ENCODE measurements at regions not wholly inside any gene's neighbourhood (a gene's known extent, or its start where the extent isn't known, plus 50 kb on each side); places are given as distances from the start of the nearest gene placed in this dataset.

DNA sequence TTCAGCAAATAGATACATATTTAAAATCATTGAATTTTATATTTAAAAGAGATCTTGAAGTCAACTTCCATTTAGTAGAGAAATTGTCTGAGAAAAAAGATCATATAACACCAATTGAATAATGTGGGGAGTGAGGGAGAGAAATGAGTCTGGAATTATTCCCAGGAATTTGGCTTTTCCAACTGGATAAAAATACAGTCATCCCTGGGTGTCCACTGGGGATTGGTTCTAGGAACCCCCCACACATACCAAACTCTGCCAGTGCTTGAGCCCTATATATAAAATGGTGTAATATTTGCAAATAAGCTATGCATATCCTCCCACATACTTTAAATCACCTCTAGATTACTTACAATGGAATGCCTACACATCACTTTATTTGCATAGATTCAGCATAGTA, 162.8 kb upstream of the SEMA3C start:
- Histone ChIP-seq H3K36me3 (ENCODE audit: control insufficient read depth, insufficient read depth, low read length) (no peaks in the 10 kb centered on the region; the same call in 1 of the 2 replicates), H3K4me3 (replicated peaks; ENCODE audit: low read depth, low read length) (no peak overlapping the region), H3K27me3 (replicated peaks; ENCODE audit: control insufficient read depth, insufficient read depth, low read length) (no peaks in the 10 kb centered on the region)
- DNase-seq (ENCODE audit: extremely low read depth, insufficient read length): no peak
- TF ChIP-seq, protein P1, sequence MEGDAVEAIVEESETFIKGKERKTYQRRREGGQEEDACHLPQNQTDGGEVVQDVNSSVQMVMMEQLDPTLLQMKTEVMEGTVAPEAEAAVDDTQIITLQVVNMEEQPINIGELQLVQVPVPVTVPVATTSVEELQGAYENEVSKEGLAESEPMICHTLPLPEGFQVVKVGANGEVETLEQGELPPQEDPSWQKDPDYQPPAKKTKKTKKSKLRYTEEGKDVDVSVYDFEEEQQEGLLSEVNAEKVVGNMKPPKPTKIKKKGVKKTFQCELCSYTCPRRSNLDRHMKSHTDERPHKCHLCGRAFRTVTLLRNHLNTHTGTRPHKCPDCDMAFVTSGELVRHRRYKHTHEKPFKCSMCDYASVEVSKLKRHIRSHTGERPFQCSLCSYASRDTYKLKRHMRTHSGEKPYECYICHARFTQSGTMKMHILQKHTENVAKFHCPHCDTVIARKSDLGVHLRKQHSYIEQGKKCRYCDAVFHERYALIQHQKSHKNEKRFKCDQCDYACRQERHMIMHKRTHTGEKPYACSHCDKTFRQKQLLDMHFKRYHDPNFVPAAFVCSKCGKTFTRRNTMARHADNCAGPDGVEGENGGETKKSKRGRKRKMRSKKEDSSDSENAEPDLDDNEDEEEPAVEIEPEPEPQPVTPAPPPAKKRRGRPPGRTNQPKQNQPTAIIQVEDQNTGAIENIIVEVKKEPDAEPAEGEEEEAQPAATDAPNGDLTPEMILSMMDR (IDR thresholded peaks at IDR 0.05; ENCODE audit: insufficient read depth, low read length, poor library complexity, severe bottlenecking): no peak

DNA sequence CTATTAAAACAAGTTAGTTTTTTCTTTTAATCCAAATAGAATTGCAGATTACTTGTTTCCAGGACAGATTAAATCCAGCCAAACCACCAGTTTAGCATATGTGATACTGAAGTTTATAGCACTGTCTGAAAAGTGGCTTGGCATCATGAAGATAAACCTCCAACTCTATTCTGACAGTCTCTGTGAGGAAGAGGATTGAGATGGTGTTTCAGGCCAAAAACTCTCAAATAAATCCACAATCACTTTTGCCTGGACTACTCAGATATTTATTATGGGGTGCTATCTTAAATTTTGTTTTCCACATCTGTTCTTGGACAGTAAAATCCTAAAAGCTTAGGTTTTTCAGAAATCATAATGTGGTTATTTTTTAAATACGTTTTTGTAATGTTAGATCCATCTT, 161.7 kb upstream of the SEMA3C start:
- Histone ChIP-seq H3K36me3 (ENCODE audit: control insufficient read depth, insufficient read depth, low read length) (no peaks in the 10 kb centered on the region; the same call in 1 of the 2 replicates), H3K27me3 (replicated peaks; ENCODE audit: control insufficient read depth, insufficient read depth, low read length) (no peaks in the 10 kb centered on the region), H3K4me3 (replicated peaks; ENCODE audit: low read depth, low read length) (no peak overlapping the region)
- TF ChIP-seq, protein P1 (IDR thresholded peaks at IDR 0.05; ENCODE audit: insufficient read depth, low read length, poor library complexity, severe bottlenecking): no peak
- no peak for DNase-seq (ENCODE audit: extremely low read depth, insufficient read length)

DNA sequence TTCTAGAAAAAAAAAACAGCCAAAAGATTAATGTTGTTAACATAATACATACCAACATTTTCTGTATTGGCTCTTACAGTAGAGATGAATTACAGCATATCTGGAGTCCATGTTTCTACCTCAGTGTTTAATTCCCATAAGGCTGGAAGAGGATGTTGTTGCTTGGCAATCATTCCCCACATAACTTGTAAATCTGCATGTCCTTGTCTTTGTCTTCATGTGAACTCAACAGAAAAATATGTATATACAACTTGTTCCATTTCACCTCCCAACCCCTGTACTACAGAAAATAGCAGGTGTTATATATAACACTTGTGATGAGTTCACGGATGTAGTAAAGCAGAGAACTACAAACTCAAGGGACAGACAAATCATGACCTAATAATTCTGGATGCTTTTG, 160.9 kb upstream of the SEMA3C start:
- TF ChIP-seq, protein P1 (IDR thresholded peaks at IDR 0.05; ENCODE audit: insufficient read depth, low read length, poor library complexity, severe bottlenecking): no peak
- no peak for DNase-seq (ENCODE audit: extremely low read depth, insufficient read length)
- no peaks in the 10 kb centered on the region for H3K27me3 ChIP-seq (replicated peaks; ENCODE audit: control insufficient read depth, insufficient read depth, low read length)
- H3K4me3 ChIP-seq (replicated peaks; ENCODE audit: low read depth, low read length): no peak overlapping the region
- H3K36me3 ChIP-seq (ENCODE audit: control insufficient read depth, insufficient read depth, low read length): no peaks in the 10 kb centered on the region; the same call in 1 of the 2 replicates

DNA sequence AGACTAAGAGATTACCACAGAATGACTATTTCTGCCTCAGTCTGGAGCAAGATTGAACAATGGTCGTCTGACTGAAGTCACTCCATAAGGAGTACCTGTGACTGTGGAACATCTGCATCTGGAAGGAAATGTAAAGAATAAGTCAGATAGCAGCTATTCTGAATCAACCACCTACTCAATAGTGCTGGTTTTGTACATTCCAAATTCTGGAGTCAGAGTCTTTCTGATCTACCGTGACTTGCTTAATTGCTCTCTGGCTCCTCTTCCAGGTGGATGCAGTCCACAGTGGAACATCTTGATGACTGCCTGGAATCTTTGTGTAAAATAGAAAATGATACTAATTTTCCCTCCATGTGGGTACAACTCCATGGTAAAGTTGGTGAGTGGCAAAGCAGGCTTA, 156.3 kb upstream of the SEMA3C start:
- Histone ChIP-seq H3K36me3 (ENCODE audit: control insufficient read depth, insufficient read depth, low read length) (no peaks in the 10 kb centered on the region; the same call in 1 of the 2 replicates), H3K4me3 (replicated peaks; ENCODE audit: low read depth, low read length) (no peak overlapping the region), H3K27me3 (replicated peaks; ENCODE audit: control insufficient read depth, insufficient read depth, low read length) (no peaks in the 10 kb centered on the region)
- DNase-seq (ENCODE audit: extremely low read depth, insufficient read length): no peak
- TF ChIP-seq, protein P1 (IDR thresholded peaks at IDR 0.05; ENCODE audit: insufficient read depth, low read length, poor library complexity, severe bottlenecking): no peak

- Histone ChIP-seq H3K36me3 (ENCODE audit: control insufficient read depth, insufficient read depth, low read length) (no peaks in the 10 kb centered on the region; the same call in 1 of the 2 replicates), H3K4me3 (replicated peaks; ENCODE audit: low read depth, low read length) (no peak overlapping the region), H3K27me3 (replicated peaks; ENCODE audit: control insufficient read depth, insufficient read depth, low read length) (no peaks in the 10 kb centered on the region)
- TF ChIP-seq, protein P1 (IDR thresholded peaks at IDR 0.05; ENCODE audit: insufficient read depth, low read length, poor library complexity, severe bottlenecking): no peak
- no peak for DNase-seq (ENCODE audit: extremely low read depth, insufficient read length)
Observed at GRCh38 chr7:81074406-81074805, 155.6 kb upstream of the SEMA3C start.

- no peak for DNase-seq (ENCODE audit: extremely low read depth, insufficient read length)
- Histone ChIP-seq H3K36me3 (ENCODE audit: control insufficient read depth, insufficient read depth, low read length) (no peaks in the 10 kb centered on the region; the same call in 1 of the 2 replicates), H3K27me3 (replicated peaks; ENCODE audit: control insufficient read depth, insufficient read depth, low read length) (no peaks in the 10 kb centered on the region), H3K4me3 (replicated peaks; ENCODE audit: low read depth, low read length) (no peak overlapping the region)
- TF ChIP-seq, protein P1 (IDR thresholded peaks at IDR 0.05; ENCODE audit: insufficient read depth, low read length, poor library complexity, severe bottlenecking): no peak
Observed at GRCh38 chr7:81073931-81074251, 155.0 kb upstream of the SEMA3C start.

Measured in GM06990 (cell line).